ENCODE measurements at regions not wholly inside any gene's neighbourhood (a gene's known extent, or its start where the extent isn't known, plus 50 kb on each side); places are given as distances from the start of the nearest gene placed in this dataset.
"Not testable (repeated sequence)": the region's sequence is repeated elsewhere in the genome, so short reads cannot be mapped to it uniquely, and the experiment has no call there.

DNA sequence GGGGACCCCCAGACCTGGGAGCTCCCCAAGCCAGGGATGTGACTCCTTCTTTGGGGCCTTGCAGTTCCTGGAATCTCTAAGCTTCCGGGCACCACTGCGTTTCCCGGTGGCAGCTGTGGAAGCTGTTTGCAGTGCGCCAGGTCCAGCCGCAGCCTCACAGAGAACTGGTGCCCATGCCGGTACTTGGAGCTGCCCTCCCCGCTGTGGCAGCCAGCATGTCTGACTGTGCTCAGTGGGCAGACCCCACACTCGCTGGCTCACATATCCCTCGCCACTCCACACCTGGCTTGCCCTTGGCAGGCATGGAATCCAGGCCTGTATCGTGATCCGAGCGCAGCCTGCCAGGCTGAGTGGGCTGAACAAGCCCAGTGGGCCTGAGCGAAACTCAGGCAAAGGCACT lies 753.2 kb upstream of the PCDH20 start:
- no peak for TF ChIP-seq EP300 (IDR thresholded peaks at IDR 0.05)
- TF ChIP-seq, protein P1, sequence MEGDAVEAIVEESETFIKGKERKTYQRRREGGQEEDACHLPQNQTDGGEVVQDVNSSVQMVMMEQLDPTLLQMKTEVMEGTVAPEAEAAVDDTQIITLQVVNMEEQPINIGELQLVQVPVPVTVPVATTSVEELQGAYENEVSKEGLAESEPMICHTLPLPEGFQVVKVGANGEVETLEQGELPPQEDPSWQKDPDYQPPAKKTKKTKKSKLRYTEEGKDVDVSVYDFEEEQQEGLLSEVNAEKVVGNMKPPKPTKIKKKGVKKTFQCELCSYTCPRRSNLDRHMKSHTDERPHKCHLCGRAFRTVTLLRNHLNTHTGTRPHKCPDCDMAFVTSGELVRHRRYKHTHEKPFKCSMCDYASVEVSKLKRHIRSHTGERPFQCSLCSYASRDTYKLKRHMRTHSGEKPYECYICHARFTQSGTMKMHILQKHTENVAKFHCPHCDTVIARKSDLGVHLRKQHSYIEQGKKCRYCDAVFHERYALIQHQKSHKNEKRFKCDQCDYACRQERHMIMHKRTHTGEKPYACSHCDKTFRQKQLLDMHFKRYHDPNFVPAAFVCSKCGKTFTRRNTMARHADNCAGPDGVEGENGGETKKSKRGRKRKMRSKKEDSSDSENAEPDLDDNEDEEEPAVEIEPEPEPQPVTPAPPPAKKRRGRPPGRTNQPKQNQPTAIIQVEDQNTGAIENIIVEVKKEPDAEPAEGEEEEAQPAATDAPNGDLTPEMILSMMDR (IDR thresholded peaks at IDR 0.05), result no peak
- no peak for TF ChIP-seq POLR2A (IDR thresholded peaks at IDR 0.05)
- TF ChIP-seq POLR2AphosphoS5 (IDR thresholded peaks at IDR 0.05), result no peak
- DNase-seq (ENCODE audit: low spot score in 2 of 2), result no peak
- no peaks in the 10 kb centered on the region for H3K27me3 ChIP-seq
- no peaks in the 10 kb centered on the region for H3K9me3 ChIP-seq
- WGBS, result 99% methylated on average over 10 of the region's 13 CpGs
- H3K27ac ChIP-seq, result no peak overlapping the region
- H3K4me3 ChIP-seq, result no peak overlapping the region
- no peaks in the 10 kb centered on the region for H3K4me1 ChIP-seq
- H3K36me3 ChIP-seq, result no peaks in the 10 kb centered on the region

DNA sequence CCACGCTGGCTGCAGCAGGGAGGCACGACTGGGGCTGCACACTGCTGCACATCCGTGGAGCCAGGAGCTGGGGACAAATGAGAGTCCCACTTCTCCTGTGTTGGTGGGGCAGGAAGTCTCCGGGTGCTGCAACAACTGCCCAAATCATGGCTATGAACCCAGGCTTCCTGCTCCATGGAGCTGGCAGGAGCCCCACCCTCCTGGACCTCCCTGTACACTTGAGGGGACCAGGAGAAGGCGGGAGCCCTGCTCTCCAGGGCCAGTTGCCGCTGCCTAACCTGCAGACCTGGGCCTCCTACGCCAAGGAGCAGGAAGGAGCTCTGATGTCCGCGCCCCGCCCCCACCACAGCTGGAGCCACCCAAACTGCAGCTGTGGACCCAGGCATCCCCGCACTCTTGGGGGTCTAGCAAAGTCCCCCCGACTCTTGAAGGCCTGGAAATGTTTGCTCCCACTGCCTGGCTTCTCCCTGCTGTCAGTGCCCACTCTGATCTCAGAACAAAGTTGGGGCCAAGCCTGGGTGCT lies 752.1 kb upstream of the PCDH20 start:
- Histone ChIP-seq H3K4me3 (no peak overlapping the region), H3K27ac (no peak overlapping the region), H3K4me1 (no peaks in the 10 kb centered on the region), H3K9me3 (no peaks in the 10 kb centered on the region), H3K27me3 (no peaks in the 10 kb centered on the region), H3K36me3 (no peaks in the 10 kb centered on the region)
- no peak for DNase-seq (ENCODE audit: low spot score in 2 of 2)
- 100% methylated on average over 2 of the region's 12 CpGs for WGBS
- TF ChIP-seq EP300 (IDR thresholded peaks at IDR 0.05), result no peak
- no peak for TF ChIP-seq POLR2AphosphoS5 (IDR thresholded peaks at IDR 0.05)
- no peak for TF ChIP-seq POLR2A (IDR thresholded peaks at IDR 0.05)
- TF ChIP-seq, protein P1 (IDR thresholded peaks at IDR 0.05), result no peak

DNA sequence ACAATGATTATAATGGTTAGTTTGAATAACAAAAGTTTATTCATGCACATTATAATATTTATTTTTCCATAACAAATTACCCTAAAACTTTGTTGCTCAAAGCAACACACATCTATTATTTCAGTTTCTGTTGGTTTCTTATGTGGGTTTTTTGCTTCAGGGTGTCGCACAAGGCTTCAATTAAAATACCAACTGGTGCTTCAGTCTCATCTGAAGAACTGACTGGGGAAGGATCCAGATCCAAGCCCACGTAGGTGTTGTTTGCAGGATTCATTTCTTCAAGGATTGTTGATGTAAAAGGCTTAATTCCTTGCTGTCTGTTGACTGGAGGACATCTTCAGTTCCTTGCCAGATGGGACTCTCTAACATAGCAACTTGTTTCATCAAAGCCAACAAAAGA lies 747.2 kb upstream of the PCDH20 start:
- Histone ChIP-seq H3K27ac (no peak overlapping the region), H3K36me3 (no peaks in the 10 kb centered on the region), H3K4me1 (no peaks in the 10 kb centered on the region), H3K27me3 (no peaks in the 10 kb centered on the region), H3K9me3 (no peaks in the 10 kb centered on the region), H3K4me3 (no peak overlapping the region)
- 84% methylated on average over 2 of the region's 2 CpGs for WGBS
- no peak for DNase-seq (ENCODE audit: low spot score in 2 of 2)
- TF ChIP-seq, protein P1 (IDR thresholded peaks at IDR 0.05), result no peak
- TF ChIP-seq EP300 (IDR thresholded peaks at IDR 0.05) (no peak), POLR2A (IDR thresholded peaks at IDR 0.05) (no peak), POLR2AphosphoS5 (IDR thresholded peaks at IDR 0.05) (no peak)

DNA sequence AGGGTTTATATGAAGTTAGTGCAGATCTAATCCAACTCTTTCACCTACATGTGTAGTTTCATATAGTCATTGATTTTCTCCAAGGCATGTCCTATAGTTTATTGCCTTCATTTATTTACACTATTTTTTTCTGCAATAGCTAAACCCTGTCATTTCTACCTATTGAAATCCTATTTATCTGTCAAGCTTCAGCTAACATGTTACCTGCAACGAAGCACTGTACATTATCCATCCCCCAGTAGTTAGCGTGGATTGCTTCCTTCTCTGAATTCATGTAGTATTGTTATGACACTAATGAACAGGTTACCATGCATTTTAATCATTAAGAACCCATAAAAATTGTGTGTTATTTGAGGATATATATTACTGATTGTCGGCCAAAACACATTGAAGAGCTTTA lies 742.9 kb upstream of the PCDH20 start:
- Histone ChIP-seq H3K9me3 (no peaks in the 10 kb centered on the region), H3K36me3 (no peaks in the 10 kb centered on the region), H3K27ac (no peak overlapping the region), H3K4me3 (no peak overlapping the region), H3K27me3 (no peaks in the 10 kb centered on the region), H3K4me1 (no peaks in the 10 kb centered on the region)
- DNase-seq (ENCODE audit: low spot score in 2 of 2), result no peak
- 91% methylated on average over 3 of the region's 3 CpGs for WGBS
- no peak for TF ChIP-seq POLR2A (IDR thresholded peaks at IDR 0.05)
- no peak for TF ChIP-seq POLR2AphosphoS5 (IDR thresholded peaks at IDR 0.05)
- TF ChIP-seq, protein P1 (IDR thresholded peaks at IDR 0.05), result no peak
- TF ChIP-seq EP300 (IDR thresholded peaks at IDR 0.05), result no peak

DNA sequence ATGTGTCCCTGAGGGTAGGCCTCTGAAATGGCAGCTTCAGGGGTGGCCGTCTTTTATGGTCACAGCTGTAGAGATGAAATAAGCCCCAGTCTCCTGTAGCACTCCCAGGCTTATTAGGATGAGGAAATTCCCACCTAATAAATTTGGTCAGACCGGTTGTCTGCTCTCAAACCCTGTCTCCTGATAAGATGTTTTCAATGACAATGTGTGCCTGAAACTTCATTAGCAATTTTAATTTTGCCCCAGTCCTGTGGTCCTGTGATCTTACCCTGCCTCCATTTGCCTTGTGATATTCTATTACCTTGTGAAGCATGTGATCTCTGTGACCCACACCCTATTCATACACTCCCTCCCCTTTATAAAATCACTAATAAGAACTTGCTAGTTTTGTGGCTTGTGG lies 736.1 kb upstream of the PCDH20 start:
- not testable (repeated sequence) for H3K9me3 ChIP-seq; DNase-seq (ENCODE audit: low spot score in 2 of 2); H3K27me3 ChIP-seq; H3K36me3 ChIP-seq; H3K4me3 ChIP-seq; H3K4me1 ChIP-seq; H3K27ac ChIP-seq
- 84% methylated on average over 2 of the region's 2 CpGs for WGBS

DNA sequence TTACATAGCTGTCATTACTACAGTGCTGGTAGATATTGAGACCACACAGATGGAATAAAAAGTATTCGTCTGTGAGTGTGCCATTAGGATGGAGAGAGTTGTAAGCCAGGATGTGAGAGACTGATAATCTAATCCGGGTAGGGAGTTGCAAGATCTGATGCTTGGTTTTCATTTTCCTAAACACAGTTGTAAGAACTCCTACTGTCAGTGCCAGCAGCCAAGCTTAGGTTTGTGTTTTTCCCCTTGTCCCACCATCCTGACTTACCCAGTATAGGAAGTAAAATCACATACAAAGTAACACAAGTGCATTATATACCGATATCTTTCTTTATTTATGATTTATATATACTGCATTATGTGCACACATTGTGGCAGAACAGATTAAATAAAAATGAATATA lies 726.4 kb upstream of the PCDH20 start:
- Histone ChIP-seq H3K9me3 (no peaks in the 10 kb centered on the region), H3K4me3 (no peak overlapping the region), H3K27ac (no peak overlapping the region), H3K27me3 (no peaks in the 10 kb centered on the region), H3K36me3 (no peaks in the 10 kb centered on the region), H3K4me1 (no peaks in the 10 kb centered on the region)
- WGBS, result 75% methylated on average over 3 of the region's 3 CpGs
- TF ChIP-seq POLR2A (IDR thresholded peaks at IDR 0.05) (no peak), EP300 (IDR thresholded peaks at IDR 0.05) (no peak), POLR2AphosphoS5 (IDR thresholded peaks at IDR 0.05) (no peak)
- TF ChIP-seq, protein P1 (IDR thresholded peaks at IDR 0.05), result no peak
- DNase-seq (ENCODE audit: low spot score in 2 of 2), result no peak

Measured in suprapubic skin (tissue), 4 donors.